ENCODE measurements at regions not wholly inside any gene's neighbourhood (a gene's known extent, or its start where the extent isn't known, plus 50 kb on each side); places are given as distances from the start of the nearest gene placed in this dataset.

DNA sequence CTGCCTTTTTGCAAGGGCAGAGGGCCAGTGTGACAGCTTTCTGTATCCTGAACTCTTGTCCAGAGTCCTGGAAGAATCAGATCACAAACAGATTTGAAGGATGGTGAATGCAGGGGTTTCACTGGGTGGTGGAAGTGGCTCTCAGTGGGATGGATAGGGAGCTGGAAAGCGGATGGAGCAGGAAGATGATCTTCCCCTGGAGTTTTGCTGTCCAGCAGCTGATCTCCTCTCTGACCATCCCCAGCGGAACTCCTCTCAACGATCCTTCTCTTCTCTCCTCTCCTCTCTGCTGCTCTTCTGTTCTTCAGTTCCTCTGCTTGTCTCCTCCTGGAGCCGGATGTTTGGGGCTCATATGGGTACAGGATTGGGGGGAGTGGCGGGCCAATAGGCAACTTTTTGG is 108.3 kb upstream of the HMHB1 start:
- TF ChIP-seq, protein P1, sequence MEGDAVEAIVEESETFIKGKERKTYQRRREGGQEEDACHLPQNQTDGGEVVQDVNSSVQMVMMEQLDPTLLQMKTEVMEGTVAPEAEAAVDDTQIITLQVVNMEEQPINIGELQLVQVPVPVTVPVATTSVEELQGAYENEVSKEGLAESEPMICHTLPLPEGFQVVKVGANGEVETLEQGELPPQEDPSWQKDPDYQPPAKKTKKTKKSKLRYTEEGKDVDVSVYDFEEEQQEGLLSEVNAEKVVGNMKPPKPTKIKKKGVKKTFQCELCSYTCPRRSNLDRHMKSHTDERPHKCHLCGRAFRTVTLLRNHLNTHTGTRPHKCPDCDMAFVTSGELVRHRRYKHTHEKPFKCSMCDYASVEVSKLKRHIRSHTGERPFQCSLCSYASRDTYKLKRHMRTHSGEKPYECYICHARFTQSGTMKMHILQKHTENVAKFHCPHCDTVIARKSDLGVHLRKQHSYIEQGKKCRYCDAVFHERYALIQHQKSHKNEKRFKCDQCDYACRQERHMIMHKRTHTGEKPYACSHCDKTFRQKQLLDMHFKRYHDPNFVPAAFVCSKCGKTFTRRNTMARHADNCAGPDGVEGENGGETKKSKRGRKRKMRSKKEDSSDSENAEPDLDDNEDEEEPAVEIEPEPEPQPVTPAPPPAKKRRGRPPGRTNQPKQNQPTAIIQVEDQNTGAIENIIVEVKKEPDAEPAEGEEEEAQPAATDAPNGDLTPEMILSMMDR (IDR thresholded peaks at IDR 0.05; ENCODE audit: low read depth, low read length, poor library complexity, severe bottlenecking) = no peak
- no peak for TF ChIP-seq EZH2phosphoT487 (IDR thresholded peaks at IDR 0.05; ENCODE audit: borderline replicate concordance, low read length)

All from DOHH2 (cell line).